Vagina (tissue), 2 donors: ENCODE measurements at regions not wholly inside any gene's neighbourhood (a gene's known extent, or its start where the extent isn't known, plus 50 kb on each side); places are given as distances from the start of the nearest gene placed in this dataset.

ENCODE experiments used
- CTCF ChIP-seq, 3 experiments: fragments of 450-650 bp in 2 of 3; fragments of 200-600 bp in 1 of 3; sonication (generic) in 1 of 3; IDR thresholded peaks; one replicate each; pipeline ENCODE4 v1.5.1; 2017 to 2019; ENCODE audit warnings: antibody characterized with exemption in 3 of 3, mild to moderate bottlenecking in 2 of 3, moderate library complexity in 2 of 3
- POLR2A ChIP-seq, 2 donors: fragments of 450-650 bp; IDR thresholded peaks; one replicate each; pipeline ENCODE4 v1.6.1; 2017; ENCODE audit warnings: antibody characterized with exemption in 2 of 2, mild to moderate bottlenecking in 2 of 2, moderate library complexity in 2 of 2

- no peak for TF ChIP-seq POLR2A (IDR thresholded peaks at IDR 0.05)
- TF ChIP-seq CTCF (IDR thresholded peaks at IDR 0.05) = no peak
These were observed 490.0 kb downstream of the EDEM1 start for GRCh38 chr3:5677555-5677954.
